Caco-2 (cell line): ENCODE measurements at regions not wholly inside any gene's neighbourhood (a gene's known extent, or its start where the extent isn't known, plus 50 kb on each side); places are given as distances from the start of the nearest gene placed in this dataset.

ENCODE experiments used
- BruUV-seq: library from RNA; stranded (reverse); fragments of 400-500 nt; replicated peaks from 2 replicates; lab custom pipeline; 2021; lab: Mats Ljungman, UMichigan
- CTCF ChIA-PET: fragments of 300-600 bp; sonication (Branson Sonifier 250); formaldehyde crosslinking; loops from one replicate; lab custom pipeline; 2022; ENCODE audit warnings: antibody characterized with exemption; lab: Charles Lee
- POLR2A ChIA-PET: fragments of 300-600 bp; sonication (Branson Sonifier 250); formaldehyde crosslinking; loops from one replicate; lab custom pipeline; 2022; ENCODE audit warnings: antibody characterized with exemption; lab: Charles Lee
- DNase-seq, 2 experiments: peaks; one replicate each; pipeline versions ENCODE4 v3.0.0 to v3.0.0-alpha.2; 2020 to 2022
- H3K27me3 ChIP-seq: replicated peaks from 2 replicates; pipeline ENCODE4 v1.6.0; 2011; ENCODE audit warnings: low read length; ENCODE audit not compliant: control insufficient read depth, insufficient read depth
- H3K36me3 ChIP-seq: 2 replicates; pipeline ENCODE4 v1.5.1; 2011; ENCODE audit warnings: low read length; ENCODE audit not compliant: control insufficient read depth, insufficient read depth
- H3K4me1 ChIP-seq: fragments of 250-450 bp; sonication (Bioruptor Pico); 2 replicates; pipeline ENCODE4 v1.5.1; 2020; ENCODE audit warnings: mild to moderate bottlenecking
- H3K4me3 ChIP-seq: 2 replicates; pipeline ENCODE4 v1.5.1; 2011; ENCODE audit warnings: low read depth, mild to moderate bottlenecking, control low read depth, low read length
- H3K9me3 ChIP-seq: fragments of 250-450 bp; sonication (Bioruptor Pico); 2 replicates; pipeline ENCODE4 v1.5.1; 2020; ENCODE audit warnings: mild to moderate bottlenecking, moderate library complexity
- H3K27ac Mint-ChIP-seq: one replicate; pipeline ENCODE4 v1.8.0; 2022; ENCODE audit warnings: mixed read lengths; ENCODE audit not compliant: unreplicated experiment
- H3K27me3 Mint-ChIP-seq: one replicate; pipeline ENCODE4 v1.8.0; 2022; ENCODE audit warnings: mixed read lengths; ENCODE audit not compliant: insufficient read depth, unreplicated experiment
- H3K36me3 Mint-ChIP-seq: one replicate; pipeline ENCODE4 v1.8.0; 2022; ENCODE audit warnings: mild to moderate bottlenecking, mixed read lengths; ENCODE audit not compliant: insufficient read depth, unreplicated experiment
- H3K4me1 Mint-ChIP-seq: one replicate; pipeline ENCODE4 v1.8.0; 2022; ENCODE audit warnings: low read depth, mixed read lengths; ENCODE audit not compliant: unreplicated experiment
- H3K4me3 Mint-ChIP-seq: one replicate; pipeline ENCODE4 v1.8.0; 2022; ENCODE audit warnings: mild to moderate bottlenecking, moderate library complexity, mixed read lengths; ENCODE audit not compliant: unreplicated experiment
- H3K9me3 Mint-ChIP-seq: one replicate; pipeline ENCODE4 v1.8.0; 2022; ENCODE audit warnings: mixed read lengths; ENCODE audit not compliant: unreplicated experiment
- CTCF ChIP-seq, 2 experiments: fragments of 200-600 bp in 1 of 2; IDR thresholded peaks; 1 replicate in 1 of 2; 2 replicates in 1 of 2; pipeline versions ENCODE4 v1.5.1 to v1.8.0; 2011 to 2022; ENCODE audit warnings: antibody characterized with exemption in 1 of 2, control low read depth in 1 of 2, inconsistent platforms in 1 of 2, low read depth in 1 of 2, low read length in 1 of 2, mild to moderate bottlenecking in 1 of 2, moderate library complexity in 1 of 2; ENCODE audit not compliant: insufficient read depth in 1 of 2, severe bottlenecking in 1 of 2, unreplicated experiment in 1 of 2
- intact Hi-C: fragments of 100-400 bp; cut with micrococcal nuclease; formaldehyde crosslinking; loops from one replicate; pipeline ENCODE4 v1.10.0; 2022; ENCODE audit not compliant: unreplicated experiment

- no peaks in the 10 kb centered on the region for H3K4me1 ChIP-seq
- H3K36me3 ChIP-seq, result no peaks in the 10 kb centered on the region
- no TSS peak for BruUV-seq
- CTCF ChIA-PET, result no interaction called here
- no peaks in the 10 kb centered on the region for H3K9me3 ChIP-seq
- intact Hi-C loops, result no loop called here
- POLR2A ChIA-PET, result no interaction called here
- no peak overlapping the region for H3K4me3 Mint-ChIP-seq
- DNase-seq, result no peak
- no peaks in the 10 kb centered on the region for H3K36me3 Mint-ChIP-seq
- H3K27ac Mint-ChIP-seq, result no peak overlapping the region
- TF ChIP-seq CTCF (IDR thresholded peaks at IDR 0.05; ENCODE audit: insufficient read depth in 1 of 2, low read depth in 1 of 2, low read length in 1 of 2, severe bottlenecking in 1 of 2, unreplicated experiment in 1 of 2), result no peak
- no peak overlapping the region for H3K4me3 ChIP-seq
- no peaks in the 10 kb centered on the region for H3K4me1 Mint-ChIP-seq
- H3K9me3 Mint-ChIP-seq, result no peaks in the 10 kb centered on the region
- no peaks in the 10 kb centered on the region for H3K27me3 ChIP-seq
- H3K27me3 Mint-ChIP-seq, result no peaks in the 10 kb centered on the region
Observed at GRCh38 chr13:103894626-103895025, 828.4 kb upstream of the SLC10A2 start.

GRCh38 chr13:103884101-103884723, 818.0 kb upstream of the SLC10A2 start:
- Mint-ChIP-seq H3K4me3 (peak overlapping the region; percentile 19), H3K4me1 (peaks cover 14% of the 10 kb centered on the region), H3K27me3 (no peaks in the 10 kb centered on the region), H3K27ac (no peak overlapping the region), H3K9me3 (no peaks in the 10 kb centered on the region), H3K36me3 (no peaks in the 10 kb centered on the region)
- intact Hi-C loops, result loop anchor here (10.0 kb wide), 2 partner anchors 581 to 1321 kb away; no protein-coding TSS in a partner anchor
- Histone ChIP-seq H3K9me3 (no peaks in the 10 kb centered on the region), H3K4me3 (no peak overlapping the region), H3K4me1 (peaks cover 5% of the 10 kb centered on the region; the same call in 1 of the 2 replicates), H3K36me3 (no peaks in the 10 kb centered on the region), H3K27me3 (no peaks in the 10 kb centered on the region)
- DNase-seq, result no peak
- POLR2A ChIA-PET, result no interaction called here
- CTCF ChIA-PET, result interaction anchor here (0.6 to 1.0 kb wide), 2 partner anchors 126 to 1977 kb away, joined by 3 read pairs; no protein-coding TSS in a partner anchor
- no TSS peak for BruUV-seq
- TF ChIP-seq CTCF (IDR thresholded peaks at IDR 0.05; ENCODE audit: insufficient read depth in 1 of 2, low read depth in 1 of 2, low read length in 1 of 2, severe bottlenecking in 1 of 2, unreplicated experiment in 1 of 2), result no peak

- intact Hi-C loops, result loop anchor here (1.0 to 10.0 kb wide), 4 partner anchors 432 to 1321 kb away; no protein-coding TSS in a partner anchor
- Histone ChIP-seq H3K9me3 (no peaks in the 10 kb centered on the region), H3K27me3 (no peaks in the 10 kb centered on the region), H3K4me3 (no peak overlapping the region), H3K4me1 (peaks cover 8% of the 10 kb centered on the region; the same call in 1 of the 2 replicates), H3K36me3 (no peaks in the 10 kb centered on the region)
- no peak overlapping the region for H3K27ac Mint-ChIP-seq
- H3K4me3 Mint-ChIP-seq, result peak overlapping the region; percentile 19
- no peak for DNase-seq
- CTCF ChIA-PET, result interaction anchor here (1.0 kb wide), 1 partner anchor 127 kb away, joined by 3 read pairs; no protein-coding TSS in a partner anchor
- POLR2A ChIA-PET, result no interaction called here
- no TSS peak for BruUV-seq
- H3K4me1 Mint-ChIP-seq, result peaks cover 14% of the 10 kb centered on the region
- H3K27me3 Mint-ChIP-seq, result no peaks in the 10 kb centered on the region
- H3K9me3 Mint-ChIP-seq, result no peaks in the 10 kb centered on the region
- TF ChIP-seq CTCF (IDR thresholded peaks at IDR 0.05; ENCODE audit: insufficient read depth in 1 of 2, low read depth in 1 of 2, low read length in 1 of 2, severe bottlenecking in 1 of 2, unreplicated experiment in 1 of 2), result no peak
- H3K36me3 Mint-ChIP-seq, result no peaks in the 10 kb centered on the region
Observed at GRCh38 chr13:103883698-103884097, 817.5 kb upstream of the SLC10A2 start.
